ENCODE measurements at regions not wholly inside any gene's neighbourhood (a gene's known extent, or its start where the extent isn't known, plus 50 kb on each side); places are given as distances from the start of the nearest gene placed in this dataset.

DNA sequence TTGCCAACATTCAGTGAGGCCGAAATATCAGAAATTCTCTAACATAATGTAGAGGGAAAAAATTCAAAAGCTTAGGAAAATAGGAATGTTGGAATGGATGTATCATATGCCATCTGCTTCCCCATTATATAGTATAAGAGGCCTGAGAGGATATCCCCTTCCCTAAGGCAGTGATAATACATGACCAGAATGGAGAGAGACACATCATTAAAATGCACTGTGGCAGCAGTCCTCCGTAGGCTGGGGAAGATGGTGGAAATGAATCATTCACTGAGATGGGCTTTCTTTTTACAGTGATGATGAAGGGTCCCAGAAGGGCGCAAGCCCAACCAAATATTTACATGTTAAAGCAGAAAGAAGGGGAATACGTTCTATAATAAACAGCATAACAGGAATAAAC, 799.1 kb upstream of the SPRY2 start:
- H3K4me3 ChIP-seq (ENCODE audit: low read depth, low read length): no peak overlapping the region
- in situ Hi-C loops (cut with HindIII; ENCODE audit: low pct_ligation_motif_present, low sequenced_read_pairs): no loop called here
- H3K27ac ChIP-seq: no peak overlapping the region
- TF ChIP-seq, protein P1, sequence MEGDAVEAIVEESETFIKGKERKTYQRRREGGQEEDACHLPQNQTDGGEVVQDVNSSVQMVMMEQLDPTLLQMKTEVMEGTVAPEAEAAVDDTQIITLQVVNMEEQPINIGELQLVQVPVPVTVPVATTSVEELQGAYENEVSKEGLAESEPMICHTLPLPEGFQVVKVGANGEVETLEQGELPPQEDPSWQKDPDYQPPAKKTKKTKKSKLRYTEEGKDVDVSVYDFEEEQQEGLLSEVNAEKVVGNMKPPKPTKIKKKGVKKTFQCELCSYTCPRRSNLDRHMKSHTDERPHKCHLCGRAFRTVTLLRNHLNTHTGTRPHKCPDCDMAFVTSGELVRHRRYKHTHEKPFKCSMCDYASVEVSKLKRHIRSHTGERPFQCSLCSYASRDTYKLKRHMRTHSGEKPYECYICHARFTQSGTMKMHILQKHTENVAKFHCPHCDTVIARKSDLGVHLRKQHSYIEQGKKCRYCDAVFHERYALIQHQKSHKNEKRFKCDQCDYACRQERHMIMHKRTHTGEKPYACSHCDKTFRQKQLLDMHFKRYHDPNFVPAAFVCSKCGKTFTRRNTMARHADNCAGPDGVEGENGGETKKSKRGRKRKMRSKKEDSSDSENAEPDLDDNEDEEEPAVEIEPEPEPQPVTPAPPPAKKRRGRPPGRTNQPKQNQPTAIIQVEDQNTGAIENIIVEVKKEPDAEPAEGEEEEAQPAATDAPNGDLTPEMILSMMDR (IDR thresholded peaks at IDR 0.05; ENCODE audit: low read depth, low read length, missing control alignments): no peak
- no peaks in the 10 kb centered on the region for H3K36me3 ChIP-seq (replicated peaks)
- H3K27me3 ChIP-seq (replicated peaks): no peaks in the 10 kb centered on the region
- no peak for DNase-seq

DNA sequence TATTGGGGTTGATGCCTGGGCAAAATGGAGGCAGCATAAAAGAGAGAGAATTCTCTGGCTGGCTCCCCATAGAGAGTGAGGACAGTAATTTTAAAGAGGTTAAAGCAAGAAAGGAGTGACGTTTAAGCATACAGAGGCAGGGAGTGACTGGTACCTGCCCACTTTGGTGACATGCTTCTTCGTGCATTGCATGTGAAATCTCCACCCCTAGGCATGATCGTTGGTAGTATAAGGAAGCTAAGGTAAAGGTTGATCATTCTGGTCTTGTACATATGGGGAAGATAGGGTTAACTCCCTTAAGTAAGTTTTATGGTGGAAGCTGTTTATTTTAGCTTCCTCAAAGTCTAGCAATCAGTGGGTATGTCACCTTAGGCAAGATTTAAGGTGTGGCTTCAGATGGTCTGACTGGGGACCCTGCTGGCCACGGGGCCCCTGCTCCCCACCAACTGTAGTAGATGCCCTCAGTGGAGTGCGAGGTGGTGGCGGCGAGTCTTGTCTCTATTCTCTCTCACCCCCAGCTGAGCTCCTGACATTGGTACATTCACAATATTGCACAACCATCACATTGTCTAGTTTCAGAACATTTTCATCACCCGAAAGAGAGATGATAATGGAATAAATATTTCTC, 797.5 kb upstream of the SPRY2 start:
- in situ Hi-C loops (cut with HindIII; ENCODE audit: low pct_ligation_motif_present, low sequenced_read_pairs): no loop called here
- TF ChIP-seq, protein P1 (IDR thresholded peaks at IDR 0.05; ENCODE audit: low read depth, low read length, missing control alignments): no peak

DNA sequence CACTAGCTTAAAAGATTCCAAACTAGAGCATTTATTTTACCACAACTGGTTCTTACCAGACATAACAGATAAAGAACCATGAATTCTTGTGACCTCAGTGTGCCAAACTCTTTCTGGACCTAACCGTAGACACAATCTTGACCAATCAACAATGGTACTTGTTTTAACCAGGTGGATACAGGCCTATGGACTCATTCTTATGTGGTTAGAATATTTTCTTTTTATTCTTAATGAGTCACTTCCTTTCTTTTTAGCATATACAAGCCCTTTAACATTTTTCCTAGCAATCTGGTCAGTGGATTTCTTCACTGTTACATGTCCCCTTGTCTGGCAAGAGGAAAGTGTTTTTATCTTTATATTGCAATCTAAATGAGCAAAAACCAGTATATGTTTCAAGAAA, 792.1 kb upstream of the SPRY2 start:
- TF ChIP-seq, protein P1 (IDR thresholded peaks at IDR 0.05; ENCODE audit: low read depth, low read length, missing control alignments): no peak
- Histone ChIP-seq H3K27me3 (replicated peaks) (no peaks in the 10 kb centered on the region), H3K36me3 (replicated peaks) (no peaks in the 10 kb centered on the region), H3K27ac (no peak overlapping the region), H3K4me3 (ENCODE audit: low read depth, low read length) (no peak overlapping the region)
- peak; percentile 16 for DNase-seq
- in situ Hi-C loops (cut with HindIII; ENCODE audit: low pct_ligation_motif_present, low sequenced_read_pairs): no loop called here

More for the DNA sequence above, 797.5 kb upstream of the SPRY2 start:
- H3K27ac ChIP-seq: no peak overlapping the region
- no peak overlapping the region for H3K4me3 ChIP-seq (ENCODE audit: low read depth, low read length)
- no peaks in the 10 kb centered on the region for H3K27me3 ChIP-seq (replicated peaks)
- no peaks in the 10 kb centered on the region for H3K36me3 ChIP-seq (replicated peaks)
- no peak for DNase-seq

DNA sequence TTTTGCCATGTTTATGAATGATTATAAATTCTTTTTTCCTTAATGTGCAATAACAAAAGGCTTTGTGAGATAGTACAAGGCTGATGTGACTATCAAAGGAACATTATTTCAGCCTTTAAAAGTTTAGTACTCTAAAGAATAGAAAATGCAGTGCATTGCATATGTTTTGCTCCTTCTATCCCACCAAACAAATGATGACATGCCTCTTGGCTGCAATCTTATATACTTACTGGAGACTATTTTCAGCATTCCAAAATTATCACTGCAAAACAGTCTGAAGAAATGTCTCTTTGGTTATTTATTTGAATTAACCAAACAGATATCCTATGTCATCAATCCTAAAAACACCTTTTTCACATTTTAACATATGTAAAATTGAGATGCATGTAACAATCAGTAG, 776.5 kb upstream of the SPRY2 start:
- no peak overlapping the region for H3K4me3 ChIP-seq (ENCODE audit: low read depth, low read length)
- no peak for DNase-seq
- H3K27me3 ChIP-seq (replicated peaks): no peaks in the 10 kb centered on the region
- H3K27ac ChIP-seq: no peak overlapping the region
- TF ChIP-seq, protein P1 (IDR thresholded peaks at IDR 0.05; ENCODE audit: low read depth, low read length, missing control alignments): no peak
- H3K36me3 ChIP-seq (replicated peaks): no peaks in the 10 kb centered on the region
- in situ Hi-C loops (cut with HindIII; ENCODE audit: low pct_ligation_motif_present, low sequenced_read_pairs): no loop called here

DNA sequence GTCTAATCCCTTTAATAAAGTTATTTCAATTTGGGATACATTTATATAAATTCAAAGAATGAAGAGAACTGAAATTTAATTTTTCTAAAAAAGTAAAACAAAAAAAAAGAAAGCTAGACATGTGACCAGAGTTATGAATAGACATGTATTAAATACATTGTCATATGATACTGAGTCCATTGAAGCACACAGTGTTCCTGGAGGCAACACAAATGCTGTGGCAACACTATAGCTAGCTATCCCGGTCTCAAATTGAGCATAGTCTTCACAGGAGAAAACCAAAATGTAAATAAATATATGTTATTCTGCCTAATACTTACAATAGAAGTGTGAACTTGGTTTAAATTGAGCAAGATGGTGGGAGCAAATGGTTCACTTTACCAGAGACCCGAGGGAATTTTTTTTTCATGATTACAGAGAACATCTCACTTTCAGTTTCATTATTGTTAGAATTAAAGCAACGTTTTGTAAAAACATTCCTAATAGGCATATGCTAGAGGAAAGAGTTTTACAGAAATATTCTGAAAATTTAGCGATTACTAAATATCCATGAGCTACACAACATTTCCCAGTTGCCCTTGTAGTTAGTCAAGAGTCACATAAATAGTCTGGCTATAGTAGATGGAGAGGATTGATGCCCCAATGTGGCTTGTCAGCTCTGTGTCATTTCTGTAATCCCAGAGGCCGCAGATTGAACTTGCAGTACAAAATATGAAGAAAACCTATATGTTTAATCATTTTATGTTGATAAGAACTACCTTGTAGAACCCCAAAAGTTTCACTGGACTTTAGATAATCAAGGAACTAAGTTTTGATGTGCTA, 775.7 kb upstream of the SPRY2 start:
- H3K4me3 ChIP-seq (ENCODE audit: low read depth, low read length): no peak overlapping the region
- H3K27me3 ChIP-seq (replicated peaks): no peaks in the 10 kb centered on the region
- TF ChIP-seq, protein P1 (IDR thresholded peaks at IDR 0.05; ENCODE audit: low read depth, low read length, missing control alignments): no peak
- in situ Hi-C loops (cut with HindIII; ENCODE audit: low pct_ligation_motif_present, low sequenced_read_pairs): no loop called here
- no peaks in the 10 kb centered on the region for H3K36me3 ChIP-seq (replicated peaks)
- no peak for DNase-seq
- no peak overlapping the region for H3K27ac ChIP-seq
